ENCODE measurements at regions not wholly inside any gene's neighbourhood (a gene's known extent, or its start where the extent isn't known, plus 50 kb on each side); places are given as distances from the start of the nearest gene placed in this dataset.

- DNase-seq: no peak
- H3K27ac ChIP-seq: no peak overlapping the region
- no peak for TF ChIP-seq CTCF (IDR thresholded peaks at IDR 0.05)
- TF ChIP-seq POLR2A (IDR thresholded peaks at IDR 0.05): no peak
Observed at GRCh38 chr10:36351159-36351558, 709.1 kb upstream of the FZD8 start.

GRCh38 chr10:36349445-36350078 lies 707.5 kb upstream of the FZD8 start:
- no peak for TF ChIP-seq POLR2A (IDR thresholded peaks at IDR 0.05)
- no peak for TF ChIP-seq CTCF (IDR thresholded peaks at IDR 0.05)
- H3K27ac ChIP-seq: no peak overlapping the region
- DNase-seq: no peak

More at GRCh38 chr10:36351159-36351558, 709.1 kb upstream of the FZD8 start:
- H3K4me1 ChIP-seq: no peaks in the 10 kb centered on the region
- H3K36me3 ChIP-seq: no peaks in the 10 kb centered on the region
- no peak overlapping the region for H3K4me3 ChIP-seq
- H3K27me3 ChIP-seq: no peaks in the 10 kb centered on the region
- H3K9me3 ChIP-seq: no peaks in the 10 kb centered on the region

GRCh38 chr10:36345807-36346206 lies 703.7 kb upstream of the FZD8 start:
- no peak for DNase-seq

More at GRCh38 chr10:36349445-36350078, 707.5 kb upstream of the FZD8 start:
- Histone ChIP-seq H3K4me1 (no peaks in the 10 kb centered on the region), H3K4me3 (no peak overlapping the region), H3K27me3 (no peaks in the 10 kb centered on the region), H3K9me3 (no peaks in the 10 kb centered on the region), H3K36me3 (no peaks in the 10 kb centered on the region)

GRCh38 chr10:36345175-36345533 lies 703.1 kb upstream of the FZD8 start:
- Histone ChIP-seq H3K9me3 (no peaks in the 10 kb centered on the region), H3K4me1 (no peaks in the 10 kb centered on the region), H3K27ac (no peak overlapping the region), H3K36me3 (no peaks in the 10 kb centered on the region), H3K27me3 (no peaks in the 10 kb centered on the region), H3K4me3 (no peak overlapping the region)
- no peak for TF ChIP-seq POLR2A (IDR thresholded peaks at IDR 0.05)
- no peak for DNase-seq

More at GRCh38 chr10:36345807-36346206, 703.7 kb upstream of the FZD8 start:
- Histone ChIP-seq H3K4me1 (no peaks in the 10 kb centered on the region), H3K27ac (no peak overlapping the region), H3K36me3 (no peaks in the 10 kb centered on the region), H3K4me3 (no peak overlapping the region), H3K27me3 (no peaks in the 10 kb centered on the region), H3K9me3 (no peaks in the 10 kb centered on the region)
- TF ChIP-seq CTCF (IDR thresholded peaks at IDR 0.05) (no peak), POLR2A (IDR thresholded peaks at IDR 0.05) (no peak)

- Histone ChIP-seq H3K36me3 (no peaks in the 10 kb centered on the region), H3K27ac (no peak overlapping the region), H3K27me3 (no peaks in the 10 kb centered on the region), H3K9me3 (no peaks in the 10 kb centered on the region), H3K4me3 (no peak overlapping the region), H3K4me1 (no peaks in the 10 kb centered on the region)
- TF ChIP-seq POLR2A (IDR thresholded peaks at IDR 0.05): no peak
- no peak for TF ChIP-seq CTCF (IDR thresholded peaks at IDR 0.05)
- DNase-seq: no peak
Observed at GRCh38 chr10:36344240-36345174, 702.4 kb upstream of the FZD8 start.

- Histone ChIP-seq H3K27me3 (no peaks in the 10 kb centered on the region), H3K4me1 (no peaks in the 10 kb centered on the region), H3K27ac (no peak overlapping the region), H3K9me3 (no peaks in the 10 kb centered on the region), H3K36me3 (no peaks in the 10 kb centered on the region), H3K4me3 (no peak overlapping the region)
- no peak for TF ChIP-seq POLR2A (IDR thresholded peaks at IDR 0.05)
- TF ChIP-seq CTCF (IDR thresholded peaks at IDR 0.05): no peak
- DNase-seq: no peak
Observed at GRCh38 chr10:36342781-36343180, 700.7 kb upstream of the FZD8 start.

Data from Peyer's patch (tissue), 4 donors.